ENCODE measurements at regions not wholly inside any gene's neighbourhood (a gene's known extent, or its start where the extent isn't known, plus 50 kb on each side); places are given as distances from the start of the nearest gene placed in this dataset.

GRCh38 chr1:83689921-83690868, 308.7 kb downstream of the TTLL7 start:
- no peak for DNase-seq (ENCODE audit: low read depth)
- H3K4me3 ChIP-seq (ENCODE audit: control insufficient read depth, low read depth, low read length): no peak overlapping the region
- TF ChIP-seq CTCF (IDR thresholded peaks at IDR 0.05; ENCODE audit: control insufficient read depth, insufficient read depth, low read depth, low read length, missing control alignments): no peak

DNA sequence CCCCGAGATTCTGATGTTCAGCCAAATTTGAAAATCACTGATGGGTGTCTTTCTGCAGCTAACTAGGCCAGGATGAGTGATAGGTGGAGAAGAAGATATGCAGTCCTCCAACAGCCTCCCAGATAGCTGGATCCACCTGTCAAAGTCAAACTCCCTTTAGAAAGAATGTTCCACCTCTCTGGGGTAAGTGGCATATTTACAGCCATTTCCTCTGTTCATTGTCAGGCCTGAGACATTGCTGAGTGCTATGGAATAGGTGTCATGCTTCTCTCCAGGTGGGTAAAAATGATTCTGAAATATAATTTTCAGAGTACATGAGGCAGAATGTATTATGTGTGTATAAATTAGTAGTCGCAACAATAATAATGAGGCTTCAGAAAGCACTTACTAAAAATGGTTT, 316.8 kb downstream of the TTLL7 start:
- DNase-seq (ENCODE audit: low read depth): no peak
- TF ChIP-seq CTCF (IDR thresholded peaks at IDR 0.05; ENCODE audit: control insufficient read depth, insufficient read depth, low read depth, low read length, missing control alignments): no peak
- H3K4me3 ChIP-seq (ENCODE audit: control insufficient read depth, low read depth, low read length): no peak overlapping the region

DNA sequence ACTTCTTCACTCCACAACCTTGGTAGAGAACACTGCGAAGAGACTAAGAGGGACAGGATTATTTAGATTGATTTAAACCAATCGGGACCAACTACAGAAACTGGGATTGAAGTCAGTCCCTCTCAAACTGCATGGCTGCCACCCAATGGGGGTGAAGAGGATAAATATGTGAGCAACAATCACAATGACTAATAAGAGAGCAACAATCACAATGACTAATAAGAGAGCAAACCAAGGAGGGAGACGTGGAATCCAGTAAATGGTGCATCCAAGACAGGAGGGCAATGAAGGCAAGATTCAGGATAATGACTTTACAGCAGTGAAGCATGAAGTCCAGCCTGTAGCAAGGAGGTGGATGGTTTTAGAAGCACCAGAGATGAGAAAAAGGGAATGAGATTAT, 322.8 kb downstream of the TTLL7 start:
- DNase-seq (ENCODE audit: low read depth): no peak
- no peak for TF ChIP-seq CTCF (IDR thresholded peaks at IDR 0.05; ENCODE audit: control insufficient read depth, insufficient read depth, low read depth, low read length, missing control alignments)
- no peak overlapping the region for H3K4me3 ChIP-seq (ENCODE audit: control insufficient read depth, low read depth, low read length)

DNA sequence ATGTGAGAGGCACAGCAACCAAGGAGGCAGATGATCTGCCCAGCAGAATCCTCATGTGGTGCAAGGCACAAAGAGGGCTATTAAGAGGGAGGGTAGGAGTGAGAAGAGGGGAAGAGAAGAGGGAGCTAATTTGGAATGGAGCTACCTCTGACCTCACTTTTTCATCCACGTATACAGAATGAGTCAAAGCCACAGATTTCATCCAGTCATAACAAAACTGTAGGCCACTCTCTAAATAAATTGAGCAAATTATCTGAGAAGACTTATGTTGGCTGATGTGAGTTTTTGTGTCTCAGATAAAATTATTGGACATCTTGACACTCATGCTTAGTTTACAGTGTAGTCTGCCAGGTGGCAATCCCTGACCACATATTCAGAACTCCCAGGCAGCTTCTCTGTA, 325.6 kb downstream of the TTLL7 start:
- no peak for DNase-seq (ENCODE audit: low read depth)
- no peak for TF ChIP-seq CTCF (IDR thresholded peaks at IDR 0.05; ENCODE audit: control insufficient read depth, insufficient read depth, low read depth, low read length, missing control alignments)
- no peak overlapping the region for H3K4me3 ChIP-seq (ENCODE audit: control insufficient read depth, low read depth, low read length)

- no peak for TF ChIP-seq CTCF (IDR thresholded peaks at IDR 0.05; ENCODE audit: control insufficient read depth, insufficient read depth, low read depth, low read length, missing control alignments)
- DNase-seq (ENCODE audit: low read depth): no peak
- H3K4me3 ChIP-seq (ENCODE audit: control insufficient read depth, low read depth, low read length): no peak overlapping the region
Measured at GRCh38 chr1:83671586-83671985, 327.3 kb downstream of the TTLL7 start.

- TF ChIP-seq CTCF (IDR thresholded peaks at IDR 0.05; ENCODE audit: control insufficient read depth, insufficient read depth, low read depth, low read length, missing control alignments): no peak
- no peak for DNase-seq (ENCODE audit: low read depth)
- no peak overlapping the region for H3K4me3 ChIP-seq (ENCODE audit: control insufficient read depth, low read depth, low read length)
Measured at GRCh38 chr1:83670909-83671565, 327.9 kb downstream of the TTLL7 start.
